ENCODE measurements at regions not wholly inside any gene's neighbourhood (a gene's known extent, or its start where the extent isn't known, plus 50 kb on each side); places are given as distances from the start of the nearest gene placed in this dataset.
"Not testable (repeated sequence)": the region's sequence is repeated elsewhere in the genome, so short reads cannot be mapped to it uniquely, and the experiment has no call there.

GRCh38 chr16:32947336-32947735 lies 246.7 kb upstream of the TP53TG3C start:
- not testable (repeated sequence) for TF ChIP-seq EP300 (IDR thresholded peaks at IDR 0.05; ENCODE audit: low read depth); CTCF (IDR thresholded peaks at IDR 0.05)

Data from transverse colon (tissue), 3 donors.